Karpas-422 (cell line): ENCODE measurements at regions not wholly inside any gene's neighbourhood (a gene's known extent, or its start where the extent isn't known, plus 50 kb on each side); places are given as distances from the start of the nearest gene placed in this dataset. TPM values are rescaled to one million over a fixed set of nuclear protein-coding genes. Genes with fewer than 3 reads are reported as not detected.

ENCODE experiments used
- DNase-seq: peaks from one replicate; pipeline ENCODE4 v3.0.0-alpha.2; 2015
- H2AFZ ChIP-seq: fragments of 200-600 bp; sonication (generic); 2 replicates; pipeline ENCODE4 v1.6.1; 2014; ENCODE audit warnings: antibody characterized with exemption, low read length, mixed read lengths
- H3K27ac ChIP-seq: fragments of 200-600 bp; sonication (generic); 2 replicates; pipeline ENCODE4 v1.5.1; 2014; ENCODE audit warnings: mild to moderate bottlenecking, low read length, moderate library complexity
- H3K27me3 ChIP-seq: fragments of 200-600 bp; sonication (generic); 2 replicates; pipeline ENCODE4 v1.6.1; 2014; ENCODE audit warnings: low read length, mixed read lengths
- H3K36me3 ChIP-seq: fragments of 200-600 bp; sonication (generic); 2 replicates; pipeline ENCODE4 v1.6.1; 2014; ENCODE audit warnings: low read length, mixed read lengths; ENCODE audit not compliant: insufficient read depth
- H3K4me1 ChIP-seq: fragments of 200-600 bp; sonication (generic); 2 replicates; pipeline ENCODE4 v1.6.1; 2014; ENCODE audit warnings: mild to moderate bottlenecking, low read length, mixed read lengths
- H3K4me2 ChIP-seq: fragments of 200-600 bp; sonication (generic); 2 replicates; pipeline ENCODE4 v1.6.1; 2014; ENCODE audit warnings: low read length, low read depth, mild to moderate bottlenecking; ENCODE audit not compliant: poor library complexity, severe bottlenecking
- H3K4me3 ChIP-seq: fragments of 200-600 bp; sonication (generic); 2 replicates; pipeline ENCODE4 v1.5.1; 2014; ENCODE audit warnings: mild to moderate bottlenecking, antibody characterized with exemption, low read length, mixed read lengths
- H3K79me2 ChIP-seq: fragments of 200-600 bp; sonication (generic); 2 replicates; pipeline ENCODE4 v1.6.1; 2014; ENCODE audit warnings: mild to moderate bottlenecking, low read length, mixed read lengths
- H3K9ac ChIP-seq: fragments of 200-600 bp; sonication (generic); 2 replicates; pipeline ENCODE4 v1.6.0; 2014; ENCODE audit warnings: low read length
- H3K9me2 ChIP-seq: fragments of 200-600 bp; sonication (generic), shearing (Covaris generic); replicated peaks from 2 replicates; pipeline ENCODE4 v1.6.0; 2014; ENCODE audit warnings: mild to moderate bottlenecking, low read length, moderate library complexity; ENCODE audit not compliant: insufficient read depth
- H3K9me3 ChIP-seq: fragments of 300-700, 200-600 bp; sonication (generic); 2 replicates; pipeline ENCODE4 v1.6.1; 2014; ENCODE audit warnings: low read length, mixed read lengths
- H4K20me1 ChIP-seq: fragments of 200-600 bp; sonication (generic); 2 replicates; pipeline ENCODE4 v1.6.1; 2014; ENCODE audit warnings: mild to moderate bottlenecking, antibody characterized with exemption, low read length, low read depth; ENCODE audit not compliant: insufficient read depth
- small RNA-seq: library from RNA; depleted of rRNA; stranded (forward); fragments of <200 nt; gene quantifications from one replicate; pipeline ENCODE3, GENCODE V24; 2014

- no peaks in the 10 kb centered on the region for H3K36me3 ChIP-seq
- H3K9me3 ChIP-seq = no peaks in the 10 kb centered on the region
- no peak overlapping the region for H2AFZ ChIP-seq
- peaks cover 20% of the 10 kb centered on the region for H3K4me1 ChIP-seq
- H3K79me2 ChIP-seq = no peaks in the 10 kb centered on the region
- no peak overlapping the region for H3K4me2 ChIP-seq
- no peak overlapping the region for H3K9ac ChIP-seq
- H3K27me3 ChIP-seq = no peaks in the 10 kb centered on the region
- no peak for DNase-seq
- H3K9me2 ChIP-seq = no peaks in the 10 kb centered on the region
- no peaks in the 10 kb centered on the region for H4K20me1 ChIP-seq
- H3K4me3 ChIP-seq = no peak overlapping the region
- H3K27ac ChIP-seq = no peak overlapping the region
These were observed 50.1 kb upstream of the SIAH1 start for GRCh38 chr16:48435318-48435680.

Small RNA genes in the stretch of these regions (small RNA-seq; reads per million reads assigned to genes)
- not detected for gene AC026470.1
